Endothelial cell (in vitro differentiated cells): ENCODE measurements at regions not wholly inside any gene's neighbourhood (a gene's known extent, or its start where the extent isn't known, plus 50 kb on each side); places are given as distances from the start of the nearest gene placed in this dataset.

Experiments used
- DNase-seq: peaks from one replicate; pipeline ENCODE4 v3.0.0; 2021; ENCODE audit warnings: low spot score
- H3K27ac Mint-ChIP-seq: one replicate; pipeline ENCODE4 v1.8.0; 2021; ENCODE audit warnings: mixed read lengths, inconsistent platforms; ENCODE audit not compliant: unreplicated experiment
- H3K27me3 Mint-ChIP-seq: one replicate; pipeline ENCODE4 v1.8.0; 2021; ENCODE audit warnings: mild to moderate bottlenecking, moderate library complexity, mixed read lengths, inconsistent platforms; ENCODE audit not compliant: unreplicated experiment
- H3K36me3 Mint-ChIP-seq: one replicate; pipeline ENCODE4 v1.8.0; 2021; ENCODE audit warnings: mild to moderate bottlenecking, low read depth, mixed read lengths, inconsistent platforms; ENCODE audit not compliant: unreplicated experiment
- H3K4me1 Mint-ChIP-seq: one replicate; pipeline ENCODE4 v1.8.0; 2021; ENCODE audit warnings: mild to moderate bottlenecking, mixed read lengths, inconsistent platforms; ENCODE audit not compliant: unreplicated experiment
- H3K4me3 Mint-ChIP-seq: one replicate; pipeline ENCODE4 v1.8.0; 2021; ENCODE audit warnings: mild to moderate bottlenecking, mixed read lengths, inconsistent platforms; ENCODE audit not compliant: unreplicated experiment
- H3K9me3 Mint-ChIP-seq: one replicate; pipeline ENCODE4 v1.8.0; 2021; ENCODE audit warnings: mixed read lengths, inconsistent platforms; ENCODE audit not compliant: unreplicated experiment
- TF ChIP-seq, protein P1 (sequence below): fragments of 200-600 bp; sonication (generic); IDR thresholded peaks from one replicate; pipeline ENCODE4 v1.5.0; 2021; ENCODE audit warnings: antibody characterized with exemption; ENCODE audit not compliant: unreplicated experiment

DNA sequence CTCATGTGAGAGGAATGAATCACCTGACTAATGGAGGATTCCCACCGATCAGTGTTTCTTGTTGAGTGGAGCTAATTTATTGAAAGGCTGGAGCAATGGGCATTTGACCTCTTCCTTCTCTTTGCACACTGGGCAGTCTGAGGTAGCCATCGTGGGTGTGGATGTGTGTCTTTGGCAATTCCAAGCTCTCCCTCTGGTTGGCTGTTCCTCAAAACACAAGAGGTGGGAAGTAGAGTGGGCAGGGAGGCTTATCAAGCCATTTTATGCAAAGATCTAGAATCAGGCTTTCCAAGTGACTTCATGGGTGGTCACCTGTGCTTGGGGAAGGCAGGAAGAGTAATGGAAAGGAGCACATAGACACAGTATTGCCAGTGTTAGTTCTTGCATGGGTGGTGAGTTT, 154.8 kb downstream of the INSIG2 start:
- Mint-ChIP-seq H3K27ac (no peak overlapping the region), H3K36me3 (peaks cover 5% of the 10 kb centered on the region), H3K9me3 (peaks cover 3% of the 10 kb centered on the region), H3K27me3 (no peaks in the 10 kb centered on the region), H3K4me1 (no peaks in the 10 kb centered on the region), H3K4me3 (no peak overlapping the region)
- DNase-seq: no peak
- TF ChIP-seq, protein P1, sequence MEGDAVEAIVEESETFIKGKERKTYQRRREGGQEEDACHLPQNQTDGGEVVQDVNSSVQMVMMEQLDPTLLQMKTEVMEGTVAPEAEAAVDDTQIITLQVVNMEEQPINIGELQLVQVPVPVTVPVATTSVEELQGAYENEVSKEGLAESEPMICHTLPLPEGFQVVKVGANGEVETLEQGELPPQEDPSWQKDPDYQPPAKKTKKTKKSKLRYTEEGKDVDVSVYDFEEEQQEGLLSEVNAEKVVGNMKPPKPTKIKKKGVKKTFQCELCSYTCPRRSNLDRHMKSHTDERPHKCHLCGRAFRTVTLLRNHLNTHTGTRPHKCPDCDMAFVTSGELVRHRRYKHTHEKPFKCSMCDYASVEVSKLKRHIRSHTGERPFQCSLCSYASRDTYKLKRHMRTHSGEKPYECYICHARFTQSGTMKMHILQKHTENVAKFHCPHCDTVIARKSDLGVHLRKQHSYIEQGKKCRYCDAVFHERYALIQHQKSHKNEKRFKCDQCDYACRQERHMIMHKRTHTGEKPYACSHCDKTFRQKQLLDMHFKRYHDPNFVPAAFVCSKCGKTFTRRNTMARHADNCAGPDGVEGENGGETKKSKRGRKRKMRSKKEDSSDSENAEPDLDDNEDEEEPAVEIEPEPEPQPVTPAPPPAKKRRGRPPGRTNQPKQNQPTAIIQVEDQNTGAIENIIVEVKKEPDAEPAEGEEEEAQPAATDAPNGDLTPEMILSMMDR: no peak

DNA sequence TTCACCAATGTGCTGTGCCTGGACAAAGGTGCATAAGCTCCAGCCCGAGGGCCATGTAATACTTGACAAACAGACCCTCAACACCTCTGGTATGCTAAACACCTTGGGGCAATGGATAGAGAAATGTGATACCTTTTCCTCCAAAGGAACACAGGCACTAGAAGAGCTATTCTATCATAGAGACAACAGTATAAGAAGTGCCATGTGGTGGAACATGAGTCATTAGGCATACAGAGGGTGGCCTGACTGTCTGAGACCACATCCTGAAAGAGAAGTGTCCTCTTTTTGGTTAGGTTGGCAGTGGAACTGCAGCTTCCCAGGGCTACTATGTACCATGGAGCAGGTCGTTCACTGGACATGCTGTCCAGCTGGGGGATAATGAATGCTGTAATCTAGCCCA, 153.9 kb downstream of the INSIG2 start:
- Mint-ChIP-seq H3K4me3 (no peak overlapping the region), H3K9me3 (peaks cover 6% of the 10 kb centered on the region), H3K27ac (no peak overlapping the region), H3K4me1 (no peaks in the 10 kb centered on the region), H3K27me3 (no peaks in the 10 kb centered on the region), H3K36me3 (peaks cover 5% of the 10 kb centered on the region)
- DNase-seq: no peak
- TF ChIP-seq, protein P1: no peak

DNA sequence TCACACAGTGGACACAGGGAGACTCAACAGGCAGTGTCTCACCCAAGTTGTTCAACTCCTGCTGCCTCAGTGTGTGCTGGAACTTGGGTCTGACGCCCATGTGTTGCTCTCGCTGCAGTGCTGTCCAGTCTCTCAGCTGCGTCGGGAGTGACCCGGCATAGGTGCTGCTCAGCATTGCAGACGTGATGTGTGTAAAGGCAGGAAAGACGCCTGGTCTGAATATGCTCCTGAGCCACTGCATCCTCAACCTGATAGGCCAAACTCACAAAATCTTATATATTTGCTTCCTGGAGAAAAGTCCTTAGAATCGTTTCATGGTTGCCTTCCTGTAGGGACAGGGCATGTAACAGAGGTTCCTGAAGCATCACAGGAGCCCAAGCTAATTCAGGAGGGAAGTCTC, 152.9 kb downstream of the INSIG2 start:
- no peak for DNase-seq
- Mint-ChIP-seq H3K27ac (no peak overlapping the region), H3K9me3 (peaks cover 6% of the 10 kb centered on the region), H3K36me3 (peaks cover 5% of the 10 kb centered on the region), H3K4me3 (no peak overlapping the region), H3K27me3 (no peaks in the 10 kb centered on the region), H3K4me1 (no peaks in the 10 kb centered on the region)
- TF ChIP-seq, protein P1: no peak

DNA sequence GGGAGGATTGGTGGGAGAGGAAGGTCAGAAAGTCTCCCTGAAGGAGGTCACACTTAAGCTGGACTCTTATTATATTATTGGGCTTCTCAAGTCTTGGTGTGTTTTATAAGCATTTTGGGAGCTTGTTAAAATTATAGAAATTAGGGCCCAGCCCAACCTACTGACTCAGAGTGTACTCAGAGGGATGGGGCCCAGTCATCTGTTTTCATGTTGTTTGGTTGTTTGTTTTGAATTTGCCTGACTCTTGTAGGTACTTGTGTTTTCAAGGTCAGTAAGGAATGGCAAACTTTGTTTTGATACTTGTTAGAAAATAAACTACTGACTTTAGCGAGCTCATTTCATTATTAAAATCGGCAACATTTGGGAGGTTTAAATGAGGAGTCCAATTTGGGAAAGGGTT, 152.0 kb downstream of the INSIG2 start:
- peaks cover 6% of the 10 kb centered on the region for H3K9me3 Mint-ChIP-seq
- TF ChIP-seq, protein P1: no peak
- H3K27me3 Mint-ChIP-seq: no peaks in the 10 kb centered on the region
- peaks cover 5% of the 10 kb centered on the region for H3K36me3 Mint-ChIP-seq
- no peak for DNase-seq
- no peak overlapping the region for H3K27ac Mint-ChIP-seq
- H3K4me1 Mint-ChIP-seq: no peaks in the 10 kb centered on the region
- H3K4me3 Mint-ChIP-seq: no peak overlapping the region

DNA sequence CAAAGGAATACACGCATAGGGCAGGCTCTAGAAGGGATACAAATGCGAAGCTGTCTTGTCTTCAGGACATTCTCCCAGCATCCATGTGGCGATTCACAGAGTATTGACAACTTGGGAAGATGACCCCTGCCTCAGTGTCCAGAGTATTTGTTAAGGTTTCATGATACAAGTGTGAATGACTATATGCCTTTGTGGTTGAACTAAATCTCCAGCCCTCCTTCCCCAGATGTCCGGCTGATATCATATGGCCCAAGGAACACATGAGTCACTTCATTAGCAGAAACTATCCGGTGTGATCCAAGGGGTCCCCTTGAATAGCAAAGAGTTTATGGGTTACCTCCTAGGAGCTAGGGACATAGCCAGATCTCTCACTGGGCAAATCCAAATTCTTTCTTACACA, 151.0 kb downstream of the INSIG2 start:
- Mint-ChIP-seq H3K4me1 (no peaks in the 10 kb centered on the region), H3K36me3 (peaks cover 5% of the 10 kb centered on the region), H3K27ac (no peak overlapping the region), H3K4me3 (no peak overlapping the region), H3K9me3 (peaks cover 6% of the 10 kb centered on the region), H3K27me3 (no peaks in the 10 kb centered on the region)
- no peak for DNase-seq
- TF ChIP-seq, protein P1: no peak
